ENCODE measurements at regions not wholly inside any gene's neighbourhood (a gene's known extent, or its start where the extent isn't known, plus 50 kb on each side); places are given as distances from the start of the nearest gene placed in this dataset.

DNA sequence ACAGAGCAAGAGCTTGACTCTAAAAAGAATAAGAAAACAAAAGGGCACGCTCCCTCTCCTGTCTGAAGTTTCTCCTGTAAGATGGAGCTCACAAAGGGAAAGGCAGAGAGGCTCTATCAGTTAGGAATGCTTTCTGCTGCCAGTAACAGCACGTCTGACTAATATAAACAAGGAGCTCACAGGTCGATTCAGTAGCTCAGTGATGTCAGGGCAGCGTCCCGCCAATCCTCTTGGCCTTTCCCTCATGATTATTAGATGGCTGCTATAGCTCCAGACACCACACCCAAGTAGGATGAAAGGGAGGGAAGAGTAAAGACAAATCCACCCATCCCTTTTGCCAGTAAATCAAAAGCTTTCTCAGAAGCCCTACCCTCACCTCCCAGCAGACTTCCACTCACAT lies 51.3 kb upstream of the HMGXB4 start (continued):
- no peak for TF ChIP-seq CBX8 (IDR thresholded peaks at IDR 0.05; ENCODE audit: borderline replicate concordance, low read depth, low read length)

Data from H1 (cell line).